ENCODE measurements at regions not wholly inside any gene's neighbourhood (a gene's known extent, or its start where the extent isn't known, plus 50 kb on each side); places are given as distances from the start of the nearest gene placed in this dataset.

DNA sequence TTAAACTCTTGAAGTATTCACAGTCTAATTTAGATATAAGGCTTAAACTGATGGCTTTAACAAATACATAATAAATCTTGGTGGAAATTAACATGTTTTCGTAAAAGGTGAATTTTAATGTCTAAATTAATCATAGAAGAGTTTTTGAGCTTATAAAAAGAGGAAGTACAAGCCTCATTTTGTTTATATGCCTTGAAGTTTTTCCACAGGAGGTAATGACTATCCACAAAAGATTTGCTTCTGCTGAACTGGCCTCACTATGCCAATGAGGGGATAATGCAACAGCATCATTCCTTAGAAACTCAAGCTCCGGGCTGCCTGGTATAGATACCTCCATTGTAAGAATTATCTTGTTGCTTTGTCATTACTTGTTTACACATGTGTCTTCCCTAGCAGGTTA, 175.6 kb downstream of the DUSP6 start:
- H2AFZ ChIP-seq, result no peak overlapping the region
- TF ChIP-seq, protein P1, sequence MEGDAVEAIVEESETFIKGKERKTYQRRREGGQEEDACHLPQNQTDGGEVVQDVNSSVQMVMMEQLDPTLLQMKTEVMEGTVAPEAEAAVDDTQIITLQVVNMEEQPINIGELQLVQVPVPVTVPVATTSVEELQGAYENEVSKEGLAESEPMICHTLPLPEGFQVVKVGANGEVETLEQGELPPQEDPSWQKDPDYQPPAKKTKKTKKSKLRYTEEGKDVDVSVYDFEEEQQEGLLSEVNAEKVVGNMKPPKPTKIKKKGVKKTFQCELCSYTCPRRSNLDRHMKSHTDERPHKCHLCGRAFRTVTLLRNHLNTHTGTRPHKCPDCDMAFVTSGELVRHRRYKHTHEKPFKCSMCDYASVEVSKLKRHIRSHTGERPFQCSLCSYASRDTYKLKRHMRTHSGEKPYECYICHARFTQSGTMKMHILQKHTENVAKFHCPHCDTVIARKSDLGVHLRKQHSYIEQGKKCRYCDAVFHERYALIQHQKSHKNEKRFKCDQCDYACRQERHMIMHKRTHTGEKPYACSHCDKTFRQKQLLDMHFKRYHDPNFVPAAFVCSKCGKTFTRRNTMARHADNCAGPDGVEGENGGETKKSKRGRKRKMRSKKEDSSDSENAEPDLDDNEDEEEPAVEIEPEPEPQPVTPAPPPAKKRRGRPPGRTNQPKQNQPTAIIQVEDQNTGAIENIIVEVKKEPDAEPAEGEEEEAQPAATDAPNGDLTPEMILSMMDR (IDR thresholded peaks at IDR 0.05), result no peak
- H3K4me3 ChIP-seq (ENCODE audit: low read depth, low read length), result no peak overlapping the region
- H3K4me1 ChIP-seq, result peaks cover 20% of the 10 kb centered on the region
- no peak overlapping the region for H3K9ac ChIP-seq
- H3K4me2 ChIP-seq (ENCODE audit: low read length), result no peak overlapping the region
- no peaks in the 10 kb centered on the region for H3K27me3 ChIP-seq (ENCODE audit: control insufficient read depth, insufficient read depth, low read length)
- H3K79me2 ChIP-seq, result no peaks in the 10 kb centered on the region
- no peaks in the 10 kb centered on the region for H3K9me3 ChIP-seq (ENCODE audit: control insufficient read depth, low read length)
- no peak overlapping the region for H3K27ac ChIP-seq
- no peaks in the 10 kb centered on the region for H3K36me3 ChIP-seq (ENCODE audit: control insufficient read depth, insufficient read depth, low read length)

DNA sequence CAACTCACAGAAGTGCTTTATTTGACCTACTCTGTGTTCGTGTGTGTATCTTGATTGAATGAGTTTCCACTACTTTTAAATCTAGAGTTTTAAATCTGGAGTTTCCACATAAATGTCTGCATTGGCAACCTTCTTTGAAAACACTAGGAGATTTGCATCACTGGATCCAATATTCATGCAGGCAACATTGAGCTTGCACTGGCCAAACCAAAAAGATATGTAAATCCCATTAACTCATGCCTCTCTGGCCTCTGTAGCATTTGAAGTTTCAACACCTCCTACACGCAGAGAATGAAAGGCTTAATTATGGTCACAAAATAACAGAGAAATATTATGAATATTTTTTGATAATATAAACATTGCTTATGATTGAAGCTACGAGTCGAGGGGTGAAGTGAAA, 178.6 kb downstream of the DUSP6 start:
- TF ChIP-seq, protein P1 (IDR thresholded peaks at IDR 0.05), result no peak
- Histone ChIP-seq H3K4me1 (peaks cover 4% of the 10 kb centered on the region), H3K36me3 (ENCODE audit: control insufficient read depth, insufficient read depth, low read length) (no peaks in the 10 kb centered on the region), H3K27me3 (ENCODE audit: control insufficient read depth, insufficient read depth, low read length) (no peaks in the 10 kb centered on the region), H2AFZ (no peak overlapping the region), H3K4me2 (ENCODE audit: low read length) (no peak overlapping the region), H3K9ac (no peak overlapping the region), H3K9me3 (ENCODE audit: control insufficient read depth, low read length) (no peaks in the 10 kb centered on the region), H3K79me2 (no peaks in the 10 kb centered on the region), H3K4me3 (ENCODE audit: low read depth, low read length) (no peak overlapping the region), H3K27ac (no peak overlapping the region)

DNA sequence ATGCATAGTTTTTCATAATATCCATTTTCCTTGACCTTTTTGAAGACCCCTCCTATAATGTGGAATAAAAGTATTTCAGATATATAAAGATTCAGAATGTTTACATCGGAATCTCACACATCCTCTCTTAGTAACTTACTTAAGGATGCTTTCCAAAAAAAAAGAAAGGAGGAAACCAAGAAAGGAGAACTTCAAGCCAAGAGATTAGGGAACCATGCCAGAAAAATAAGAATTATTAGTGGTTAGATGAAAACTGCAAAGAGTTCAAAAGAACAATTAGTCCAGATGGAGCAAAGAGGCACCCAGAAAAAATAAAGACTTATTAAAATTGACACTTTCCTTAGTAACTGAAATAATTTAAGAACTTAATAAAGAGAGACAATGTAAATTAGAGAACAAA, 179.2 kb downstream of the DUSP6 start:
- TF ChIP-seq, protein P1 (IDR thresholded peaks at IDR 0.05), result no peak
- Histone ChIP-seq H3K79me2 (no peaks in the 10 kb centered on the region), H2AFZ (no peak overlapping the region), H3K9ac (no peak overlapping the region), H3K4me2 (ENCODE audit: low read length) (no peak overlapping the region), H3K27ac (no peak overlapping the region), H3K4me1 (peaks cover 4% of the 10 kb centered on the region), H3K4me3 (ENCODE audit: low read depth, low read length) (no peak overlapping the region), H3K9me3 (ENCODE audit: control insufficient read depth, low read length) (no peaks in the 10 kb centered on the region), H3K36me3 (ENCODE audit: control insufficient read depth, insufficient read depth, low read length) (no peaks in the 10 kb centered on the region), H3K27me3 (ENCODE audit: control insufficient read depth, insufficient read depth, low read length) (no peaks in the 10 kb centered on the region)

DNA sequence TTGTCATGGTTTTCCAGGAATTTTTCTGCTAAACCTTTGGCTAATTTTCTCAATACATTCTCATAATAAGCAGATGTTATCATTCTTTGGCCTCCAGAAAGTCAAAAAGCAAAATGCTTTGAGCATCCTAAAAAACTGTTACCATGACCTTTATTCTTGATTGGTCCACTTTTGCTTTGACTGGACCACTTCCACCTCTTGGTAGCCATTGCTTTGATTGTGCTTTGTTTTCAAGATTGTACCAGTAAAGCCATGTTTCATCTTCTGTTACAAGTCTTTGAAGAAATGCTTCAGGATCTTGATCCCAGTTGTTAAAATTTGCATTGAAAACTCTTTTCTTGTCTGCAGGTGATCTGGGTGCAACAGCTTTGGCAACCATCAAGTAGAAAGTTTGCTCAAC, 180.1 kb downstream of the DUSP6 start:
- H3K36me3 ChIP-seq (ENCODE audit: control insufficient read depth, insufficient read depth, low read length), result no peaks in the 10 kb centered on the region
- no peaks in the 10 kb centered on the region for H3K9me3 ChIP-seq (ENCODE audit: control insufficient read depth, low read length)
- no peak overlapping the region for H3K9ac ChIP-seq
- peaks cover 6% of the 10 kb centered on the region for H3K4me1 ChIP-seq
- H3K27me3 ChIP-seq (ENCODE audit: control insufficient read depth, insufficient read depth, low read length), result no peaks in the 10 kb centered on the region
- no peaks in the 10 kb centered on the region for H3K79me2 ChIP-seq
- no peak overlapping the region for H2AFZ ChIP-seq
- no peak overlapping the region for H3K27ac ChIP-seq
- no peak overlapping the region for H3K4me2 ChIP-seq (ENCODE audit: low read length)
- TF ChIP-seq, protein P1 (IDR thresholded peaks at IDR 0.05), result no peak
- H3K4me3 ChIP-seq (ENCODE audit: low read depth, low read length), result no peak overlapping the region

DNA sequence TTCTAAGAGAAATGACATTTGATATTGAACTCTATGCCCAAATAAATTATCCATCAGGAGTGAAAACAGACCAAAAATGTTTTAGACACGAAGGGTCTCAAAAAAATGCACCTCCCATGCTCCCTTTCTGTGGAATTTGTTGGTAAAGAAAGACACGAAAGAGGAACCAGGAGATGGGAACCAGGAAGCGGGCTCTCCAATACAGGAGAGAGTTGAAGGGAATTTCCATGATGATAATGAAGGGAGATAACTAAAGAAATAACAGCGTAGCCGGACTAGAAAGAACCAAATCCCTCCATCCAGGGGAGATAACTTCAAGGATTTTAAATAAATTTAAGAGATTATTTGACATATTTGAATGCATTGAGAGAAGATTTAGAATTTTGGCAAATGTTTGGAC, 183.0 kb downstream of the DUSP6 start:
- no peak overlapping the region for H3K9ac ChIP-seq
- H2AFZ ChIP-seq, result no peak overlapping the region
- H3K27ac ChIP-seq, result no peak overlapping the region
- H3K79me2 ChIP-seq, result no peaks in the 10 kb centered on the region
- TF ChIP-seq, protein P1 (IDR thresholded peaks at IDR 0.05), result no peak
- no peaks in the 10 kb centered on the region for H3K36me3 ChIP-seq (ENCODE audit: control insufficient read depth, insufficient read depth, low read length)
- peaks cover 23% of the 10 kb centered on the region for H3K4me1 ChIP-seq
- no peak overlapping the region for H3K4me2 ChIP-seq (ENCODE audit: low read length)
- no peak overlapping the region for H3K4me3 ChIP-seq (ENCODE audit: low read depth, low read length)
- no peaks in the 10 kb centered on the region for H3K27me3 ChIP-seq (ENCODE audit: control insufficient read depth, insufficient read depth, low read length)
- H3K9me3 ChIP-seq (ENCODE audit: control insufficient read depth, low read length), result no peaks in the 10 kb centered on the region
